ENCODE measurements at regions not wholly inside any gene's neighbourhood (a gene's known extent, or its start where the extent isn't known, plus 50 kb on each side); places are given as distances from the start of the nearest gene placed in this dataset.

DNA sequence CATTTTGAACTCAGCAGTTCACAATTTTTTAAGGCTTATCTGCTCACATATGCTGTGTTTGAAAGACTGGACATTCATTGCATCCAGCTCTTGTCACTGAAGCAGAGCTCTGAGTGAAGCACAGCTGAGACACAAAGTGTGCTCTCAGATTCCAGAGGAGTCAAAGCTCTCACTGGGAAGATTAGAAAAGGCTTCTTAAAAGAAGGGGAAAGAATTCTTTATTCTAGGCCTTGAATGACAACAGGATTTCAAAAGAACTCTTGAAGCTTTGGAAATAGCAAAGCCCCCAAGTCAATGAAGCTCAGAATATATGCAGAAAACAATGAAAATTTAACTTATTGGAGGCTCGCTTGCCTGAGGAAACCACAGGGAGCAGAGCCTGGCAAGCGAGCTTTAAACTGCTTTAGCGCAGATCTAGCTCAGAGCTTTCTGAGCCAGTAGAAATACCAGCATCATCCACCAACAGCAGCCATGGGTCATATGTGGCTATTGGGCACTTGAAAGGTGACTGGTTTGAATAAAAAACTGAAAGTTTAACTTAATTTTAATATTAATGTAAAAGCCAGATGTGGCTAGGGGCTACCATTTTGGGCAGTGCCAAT, 369.7 kb downstream of the OSR1 start:
- TF ChIP-seq, protein P1, sequence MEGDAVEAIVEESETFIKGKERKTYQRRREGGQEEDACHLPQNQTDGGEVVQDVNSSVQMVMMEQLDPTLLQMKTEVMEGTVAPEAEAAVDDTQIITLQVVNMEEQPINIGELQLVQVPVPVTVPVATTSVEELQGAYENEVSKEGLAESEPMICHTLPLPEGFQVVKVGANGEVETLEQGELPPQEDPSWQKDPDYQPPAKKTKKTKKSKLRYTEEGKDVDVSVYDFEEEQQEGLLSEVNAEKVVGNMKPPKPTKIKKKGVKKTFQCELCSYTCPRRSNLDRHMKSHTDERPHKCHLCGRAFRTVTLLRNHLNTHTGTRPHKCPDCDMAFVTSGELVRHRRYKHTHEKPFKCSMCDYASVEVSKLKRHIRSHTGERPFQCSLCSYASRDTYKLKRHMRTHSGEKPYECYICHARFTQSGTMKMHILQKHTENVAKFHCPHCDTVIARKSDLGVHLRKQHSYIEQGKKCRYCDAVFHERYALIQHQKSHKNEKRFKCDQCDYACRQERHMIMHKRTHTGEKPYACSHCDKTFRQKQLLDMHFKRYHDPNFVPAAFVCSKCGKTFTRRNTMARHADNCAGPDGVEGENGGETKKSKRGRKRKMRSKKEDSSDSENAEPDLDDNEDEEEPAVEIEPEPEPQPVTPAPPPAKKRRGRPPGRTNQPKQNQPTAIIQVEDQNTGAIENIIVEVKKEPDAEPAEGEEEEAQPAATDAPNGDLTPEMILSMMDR (IDR thresholded peaks at IDR 0.05; ENCODE audit: low read depth, low read length, poor library complexity, severe bottlenecking): no peak
- no peak for TF ChIP-seq EZH2phosphoT487 (IDR thresholded peaks at IDR 0.05; ENCODE audit: borderline replicate concordance, low read length)

Data from DOHH2 (cell line).